ENCODE measurements at regions not wholly inside any gene's neighbourhood (a gene's known extent, or its start where the extent isn't known, plus 50 kb on each side); places are given as distances from the start of the nearest gene placed in this dataset.

DNA sequence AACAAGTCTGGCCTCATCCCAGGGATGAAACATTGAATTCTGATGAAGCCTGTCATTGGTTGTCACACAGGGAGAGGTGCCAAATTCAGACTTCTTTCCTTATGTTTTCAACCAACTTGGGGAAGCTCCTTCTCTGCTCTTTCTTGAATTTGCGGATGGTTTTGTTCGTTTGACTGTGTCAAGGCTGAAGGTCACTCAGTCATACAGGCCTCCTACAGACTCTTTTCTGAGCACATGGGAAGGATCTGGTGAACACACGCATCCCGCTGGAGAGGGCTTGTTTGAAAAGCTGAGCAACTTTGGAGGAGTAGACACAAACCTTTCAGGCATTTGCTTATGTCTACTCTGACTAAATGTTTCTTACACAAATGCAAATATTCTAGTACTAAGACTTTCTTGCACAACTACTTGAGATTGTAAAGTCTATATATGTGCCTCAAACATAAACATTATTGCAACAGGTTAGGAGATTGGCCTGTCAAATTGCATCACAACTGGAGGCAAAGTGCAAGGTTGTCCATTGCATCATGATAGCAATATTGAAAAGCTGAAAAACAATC is 151.5 kb upstream of the NR3C1 start (continued):
- TF ChIP-seq E2F1 (CRISPR knock-in tag; IDR thresholded peaks at IDR 0.05) (no peak), FOSL1 (CRISPR knock-in tag; IDR thresholded peaks at IDR 0.05; ENCODE audit: borderline replicate concordance) (peak; percentile 75; the same call in 1 of the 2 replicates), SETDB1 (CRISPR knock-in tag; IDR thresholded peaks at IDR 0.05; ENCODE audit: borderline replicate concordance) (no peak), DMAP1 (CRISPR knock-in tag; IDR thresholded peaks at IDR 0.05) (peak; percentile 39; the same call in 1 of the 2 replicates), TMF1 (CRISPR knock-in tag; IDR thresholded peaks at IDR 0.05; ENCODE audit: low read depth) (no peak), MBD4 (IDR thresholded peaks at IDR 0.05; ENCODE audit: borderline replicate concordance, low read length) (peak; percentile 84; the same call in 1 of the 2 replicates), TBX3 (IDR thresholded peaks at IDR 0.05; ENCODE audit: borderline replicate concordance) (peak; percentile 66), SAFB2 (CRISPR knock-in tag; IDR thresholded peaks at IDR 0.05; ENCODE audit: borderline replicate concordance, low read depth) (no peak), TBP (CRISPR knock-in tag; IDR thresholded peaks at IDR 0.05) (no peak), ZBTB4 (CRISPR knock-in tag; IDR thresholded peaks at IDR 0.05; ENCODE audit: borderline replicate concordance) (no peak), ZNF280B (CRISPR knock-in tag; IDR thresholded peaks at IDR 0.05; ENCODE audit: borderline replicate concordance) (no peak), ZNF121 (CRISPR knock-in tag; IDR thresholded peaks at IDR 0.05) (no peak), SOX13 (IDR thresholded peaks at IDR 0.05) (peak; percentile 94), SOX13 (CRISPR knock-in tag; conservative IDR thresholded peaks at IDR 0.05 in 1 of 2, IDR thresholded peaks at IDR 0.05 in 1 of 2) (peak in 1 of 2 experiments; percentile 99; a peak in 2 of 4 replicates), YEATS4 (CRISPR knock-in tag; IDR thresholded peaks at IDR 0.05; ENCODE audit: borderline replicate concordance) (peak; percentile 73), HNF4G (IDR thresholded peaks at IDR 0.05; ENCODE audit: borderline replicate concordance, low read depth, low read length) (peak; percentile 98), HNF4G (CRISPR knock-in tag; IDR thresholded peaks at IDR 0.05; ENCODE audit: borderline replicate concordance, low read depth) (peak; percentile 90), ZNF530 (CRISPR knock-in tag; IDR thresholded peaks at IDR 0.05; ENCODE audit: low read depth) (no peak)
- TF ChIP-seq, protein P1, sequence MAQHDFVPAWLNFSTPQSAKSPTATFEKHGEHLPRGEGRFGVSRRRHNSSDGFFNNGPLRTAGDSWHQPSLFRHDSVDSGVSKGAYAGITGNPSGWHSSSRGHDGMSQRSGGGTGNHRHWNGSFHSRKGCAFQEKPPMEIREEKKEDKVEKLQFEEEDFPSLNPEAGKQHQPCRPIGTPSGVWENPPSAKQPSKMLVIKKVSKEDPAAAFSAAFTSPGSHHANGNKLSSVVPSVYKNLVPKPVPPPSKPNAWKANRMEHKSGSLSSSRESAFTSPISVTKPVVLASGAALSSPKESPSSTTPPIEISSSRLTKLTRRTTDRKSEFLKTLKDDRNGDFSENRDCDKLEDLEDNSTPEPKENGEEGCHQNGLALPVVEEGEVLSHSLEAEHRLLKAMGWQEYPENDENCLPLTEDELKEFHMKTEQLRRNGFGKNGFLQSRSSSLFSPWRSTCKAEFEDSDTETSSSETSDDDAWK (CRISPR knock-in tag; IDR thresholded peaks at IDR 0.05): no peak
- TF ChIP-seq, protein P2, sequence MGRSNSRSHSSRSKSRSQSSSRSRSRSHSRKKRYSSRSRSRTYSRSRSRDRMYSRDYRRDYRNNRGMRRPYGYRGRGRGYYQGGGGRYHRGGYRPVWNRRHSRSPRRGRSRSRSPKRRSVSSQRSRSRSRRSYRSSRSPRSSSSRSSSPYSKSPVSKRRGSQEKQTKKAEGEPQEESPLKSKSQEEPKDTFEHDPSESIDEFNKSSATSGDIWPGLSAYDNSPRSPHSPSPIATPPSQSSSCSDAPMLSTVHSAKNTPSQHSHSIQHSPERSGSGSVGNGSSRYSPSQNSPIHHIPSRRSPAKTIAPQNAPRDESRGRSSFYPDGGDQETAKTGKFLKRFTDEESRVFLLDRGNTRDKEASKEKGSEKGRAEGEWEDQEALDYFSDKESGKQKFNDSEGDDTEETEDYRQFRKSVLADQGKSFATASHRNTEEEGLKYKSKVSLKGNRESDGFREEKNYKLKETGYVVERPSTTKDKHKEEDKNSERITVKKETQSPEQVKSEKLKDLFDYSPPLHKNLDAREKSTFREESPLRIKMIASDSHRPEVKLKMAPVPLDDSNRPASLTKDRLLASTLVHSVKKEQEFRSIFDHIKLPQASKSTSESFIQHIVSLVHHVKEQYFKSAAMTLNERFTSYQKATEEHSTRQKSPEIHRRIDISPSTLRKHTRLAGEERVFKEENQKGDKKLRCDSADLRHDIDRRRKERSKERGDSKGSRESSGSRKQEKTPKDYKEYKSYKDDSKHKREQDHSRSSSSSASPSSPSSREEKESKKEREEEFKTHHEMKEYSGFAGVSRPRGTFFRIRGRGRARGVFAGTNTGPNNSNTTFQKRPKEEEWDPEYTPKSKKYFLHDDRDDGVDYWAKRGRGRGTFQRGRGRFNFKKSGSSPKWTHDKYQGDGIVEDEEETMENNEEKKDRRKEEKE (IDR thresholded peaks at IDR 0.05): no peak

Data from HepG2 (cell line).